Bronchial epithelial cell (primary cell): ENCODE measurements at regions not wholly inside any gene's neighbourhood (a gene's known extent, or its start where the extent isn't known, plus 50 kb on each side); places are given as distances from the start of the nearest gene placed in this dataset.

ENCODE experiments used
- DNase-seq: peaks from one replicate; pipeline ENCODE4 v3.0.0-alpha.2; 2010; ENCODE audit warnings: low read depth
- FAIRE-seq: peaks from 2 replicates; lab custom pipeline; 2011; peaks lifted over from hg19 to GRCh38; lab: Jason Lieb, UNC
- H3K27me3 ChIP-seq: 2 replicates; pipeline ENCODE4 v1.5.1; 2011; ENCODE audit warnings: low read length; ENCODE audit not compliant: control insufficient read depth, insufficient read depth
- H3K36me3 ChIP-seq: 2 replicates; pipeline ENCODE4 v1.5.1; 2011; ENCODE audit warnings: low read length; ENCODE audit not compliant: control insufficient read depth, insufficient read depth
- H3K4me3 ChIP-seq: 2 replicates; pipeline ENCODE4 v1.5.1; 2011; ENCODE audit warnings: mild to moderate bottlenecking, low read depth, low read length, control low read depth
- CTCF ChIP-seq: IDR thresholded peaks from 2 replicates; pipeline ENCODE4 v1.5.1; 2011; ENCODE audit warnings: mild to moderate bottlenecking, moderate library complexity, low read length, control low read depth, inconsistent platforms; ENCODE audit not compliant: insufficient read depth, severe bottlenecking

- no peaks in the 10 kb centered on the region for H3K27me3 ChIP-seq
- TF ChIP-seq CTCF, result no peak
- DNase-seq (no peak), FAIRE-seq (no peak)
- H3K36me3 ChIP-seq, result no peaks in the 10 kb centered on the region
- no peak overlapping the region for H3K4me3 ChIP-seq
Measured at GRCh38 chr4:18405054-18405453, 383.5 kb upstream of the LCORL start.

- TF ChIP-seq CTCF, result no peak
- DNase-seq (no peak), FAIRE-seq (no peak)
- H3K36me3 ChIP-seq, result no peaks in the 10 kb centered on the region
- H3K27me3 ChIP-seq, result no peaks in the 10 kb centered on the region
- no peak overlapping the region for H3K4me3 ChIP-seq
Measured at GRCh38 chr4:18404642-18405041, 383.1 kb upstream of the LCORL start.

GRCh38 chr4:18403327-18403726, 381.8 kb upstream of the LCORL start:
- TF ChIP-seq CTCF, result no peak
- no peak for FAIRE-seq

GRCh38 chr4:18401868-18402267, 380.3 kb upstream of the LCORL start:
- DNase-seq (no peak), FAIRE-seq (no peak)
- no peaks in the 10 kb centered on the region for H3K36me3 ChIP-seq
- no peak for TF ChIP-seq CTCF
- no peaks in the 10 kb centered on the region for H3K27me3 ChIP-seq
- no peak overlapping the region for H3K4me3 ChIP-seq

More at GRCh38 chr4:18403327-18403726, 381.8 kb upstream of the LCORL start:
- Histone ChIP-seq H3K36me3 (no peaks in the 10 kb centered on the region), H3K4me3 (no peak overlapping the region), H3K27me3 (no peaks in the 10 kb centered on the region)
- DNase-seq, result no peak

GRCh38 chr4:18401425-18401824, 379.9 kb upstream of the LCORL start:
- peak; percentile 12 for DNase-seq
- TF ChIP-seq CTCF, result no peak
- no peak for FAIRE-seq

GRCh38 chr4:18398661-18399060, 377.1 kb upstream of the LCORL start:
- FAIRE-seq, result no peak

More at GRCh38 chr4:18401425-18401824, 379.9 kb upstream of the LCORL start:
- H3K27me3 ChIP-seq, result no peaks in the 10 kb centered on the region
- H3K4me3 ChIP-seq, result no peak overlapping the region
- no peaks in the 10 kb centered on the region for H3K36me3 ChIP-seq

More at GRCh38 chr4:18398661-18399060, 377.1 kb upstream of the LCORL start:
- no peak for DNase-seq
- Histone ChIP-seq H3K36me3 (no peaks in the 10 kb centered on the region), H3K27me3 (no peaks in the 10 kb centered on the region), H3K4me3 (no peak overlapping the region)
- no peak for TF ChIP-seq CTCF
